ENCODE measurements at regions not wholly inside any gene's neighbourhood (a gene's known extent, or its start where the extent isn't known, plus 50 kb on each side); places are given as distances from the start of the nearest gene placed in this dataset.

- TF ChIP-seq HSF1 (IDR thresholded peaks at IDR 0.05; ENCODE audit: low read depth, low read length) (no peak), BCL11A (IDR thresholded peaks at IDR 0.05; ENCODE audit: low read depth, low read length) (0 out of 2 replicates have a peak, but pooled peaks have one; percentile 39), ZBTB33 (IDR thresholded peaks at IDR 0.05) (no peak), MTA3 (IDR thresholded peaks at IDR 0.05; ENCODE audit: borderline replicate concordance, low read length) (no peak), CBX3 (IDR thresholded peaks at IDR 0.05; ENCODE audit: borderline replicate concordance, low read depth) (no peak), MAX (IDR thresholded peaks at IDR 0.05; ENCODE audit: low read depth, low read length) (no peak), RFX5 (IDR thresholded peaks at IDR 0.05; ENCODE audit: low read depth, low read length) (no peak), FOXM1 (IDR thresholded peaks at IDR 0.05; ENCODE audit: low read depth, low read length) (no peak; the same call in 1 of the 2 replicates), POLR2AphosphoS5 (IDR thresholded peaks at IDR 0.05; ENCODE audit: low read length) (no peak), TCF3 (IDR thresholded peaks at IDR 0.05; ENCODE audit: borderline replicate concordance, insufficient read depth, low read depth, low read length) (no peak), BCLAF1 (IDR thresholded peaks at IDR 0.05) (no peak), SMAD1 (IDR thresholded peaks at IDR 0.05; ENCODE audit: low read depth, partially characterized antibody) (no peak), E2F4 (IDR thresholded peaks at IDR 0.05; ENCODE audit: low read depth, low read length) (no peak), ZNF384 (IDR thresholded peaks at IDR 0.05; ENCODE audit: borderline replicate concordance, low read depth, low read length) (peak; percentile 64; the same call in 1 of the 2 replicates), ZZZ3 (IDR thresholded peaks at IDR 0.05; ENCODE audit: control insufficient read depth, insufficient read length, low read depth) (no peak), PBX3 (IDR thresholded peaks at IDR 0.05; ENCODE audit: insufficient replicate concordance, low read depth, low read length) (peak; percentile 53), RCOR1 (conservative IDR thresholded peaks at IDR 0.05; ENCODE audit: low read depth, low read length) (no peak), ZSCAN29 (IDR thresholded peaks at IDR 0.05) (no peak), ELK1 (IDR thresholded peaks at IDR 0.05; ENCODE audit: low read depth, low read length) (no peak), MTA2 (IDR thresholded peaks at IDR 0.05; ENCODE audit: low read depth) (no peak)
Observed at GRCh38 chr4:111268769-111269414, 646.0 kb upstream of the PITX2 start (continued).
